ENCODE measurements at regions not wholly inside any gene's neighbourhood (a gene's known extent, or its start where the extent isn't known, plus 50 kb on each side); places are given as distances from the start of the nearest gene placed in this dataset.

GRCh38 chr14:98118749-98119148, 1153.2 kb downstream of the BCL11B start:
- ATAC-seq (ENCODE audit: insufficient number of reproducible peaks, low FRiP score, low read depth) (no peak), DNase-seq (ENCODE audit: low spot score) (no peak)
- Histone ChIP-seq H3K4me1 (ENCODE audit: control insufficient read depth in 1 of 2, low read depth in 2 of 2) (no peaks in the 10 kb centered on the region), H3K27ac (no peak overlapping the region), H3K36me3 (no peaks in the 10 kb centered on the region), H3K9me3 (no peaks in the 10 kb centered on the region), H3K4me3 (no peak overlapping the region), H3K27me3 (replicated peaks; ENCODE audit: insufficient read depth) (no peaks in the 10 kb centered on the region)
- no peak for TF ChIP-seq CTCF (IDR thresholded peaks at IDR 0.05)

GRCh38 chr14:98119739-98120138, 1152.3 kb downstream of the BCL11B start:
- no peak for DNase-seq (ENCODE audit: low spot score)
- Histone ChIP-seq H3K4me3 (no peak overlapping the region), H3K27me3 (replicated peaks; ENCODE audit: insufficient read depth) (no peaks in the 10 kb centered on the region), H3K36me3 (no peaks in the 10 kb centered on the region), H3K27ac (no peak overlapping the region), H3K9me3 (no peaks in the 10 kb centered on the region), H3K4me1 (ENCODE audit: control insufficient read depth in 1 of 2, low read depth in 2 of 2) (no peaks in the 10 kb centered on the region)
- no peak for TF ChIP-seq CTCF (IDR thresholded peaks at IDR 0.05)
- no peak for ATAC-seq (ENCODE audit: insufficient number of reproducible peaks, low FRiP score, low read depth)

- no peaks in the 10 kb centered on the region for H3K9me3 ChIP-seq
- no peak for TF ChIP-seq CTCF (IDR thresholded peaks at IDR 0.05)
- no peak for ATAC-seq (ENCODE audit: insufficient number of reproducible peaks, low FRiP score, low read depth)
- no peak for DNase-seq (ENCODE audit: low spot score)
- H3K4me3 ChIP-seq, result no peak overlapping the region
- H3K4me1 ChIP-seq (ENCODE audit: control insufficient read depth in 1 of 2, low read depth in 2 of 2), result no peaks in the 10 kb centered on the region
- H3K36me3 ChIP-seq, result no peaks in the 10 kb centered on the region
- no peaks in the 10 kb centered on the region for H3K27me3 ChIP-seq (replicated peaks; ENCODE audit: insufficient read depth)
- no peak overlapping the region for H3K27ac ChIP-seq
Observed at GRCh38 chr14:98120831-98121464, 1151.0 kb downstream of the BCL11B start.

- DNase-seq (ENCODE audit: low spot score), result no peak
Observed at GRCh38 chr14:98122527-98122926, 1149.5 kb downstream of the BCL11B start.

GRCh38 chr14:98130691-98131090, 1141.3 kb downstream of the BCL11B start:
- no peak for DNase-seq (ENCODE audit: low spot score)
- H3K4me1 ChIP-seq (ENCODE audit: control insufficient read depth in 1 of 2, low read depth in 2 of 2), result no peaks in the 10 kb centered on the region

More at GRCh38 chr14:98122527-98122926, 1149.5 kb downstream of the BCL11B start:
- no peak for TF ChIP-seq CTCF (IDR thresholded peaks at IDR 0.05)
- Histone ChIP-seq H3K36me3 (no peaks in the 10 kb centered on the region), H3K9me3 (no peaks in the 10 kb centered on the region), H3K4me1 (ENCODE audit: control insufficient read depth in 1 of 2, low read depth in 2 of 2) (no peaks in the 10 kb centered on the region), H3K27ac (no peak overlapping the region), H3K27me3 (replicated peaks; ENCODE audit: insufficient read depth) (no peaks in the 10 kb centered on the region), H3K4me3 (no peak overlapping the region)
- no peak for ATAC-seq (ENCODE audit: insufficient number of reproducible peaks, low FRiP score, low read depth)

More at GRCh38 chr14:98130691-98131090, 1141.3 kb downstream of the BCL11B start:
- no peak overlapping the region for H3K27ac ChIP-seq
- H3K9me3 ChIP-seq, result no peaks in the 10 kb centered on the region
- no peak for TF ChIP-seq CTCF (IDR thresholded peaks at IDR 0.05)
- H3K27me3 ChIP-seq (replicated peaks; ENCODE audit: insufficient read depth), result no peaks in the 10 kb centered on the region
- no peak for ATAC-seq (ENCODE audit: insufficient number of reproducible peaks, low FRiP score, low read depth)
- H3K4me3 ChIP-seq, result no peak overlapping the region
- H3K36me3 ChIP-seq, result no peaks in the 10 kb centered on the region
